ENCODE measurements at regions not wholly inside any gene's neighbourhood (a gene's known extent, or its start where the extent isn't known, plus 50 kb on each side); places are given as distances from the start of the nearest gene placed in this dataset.

- TF ChIP-seq, protein P1, sequence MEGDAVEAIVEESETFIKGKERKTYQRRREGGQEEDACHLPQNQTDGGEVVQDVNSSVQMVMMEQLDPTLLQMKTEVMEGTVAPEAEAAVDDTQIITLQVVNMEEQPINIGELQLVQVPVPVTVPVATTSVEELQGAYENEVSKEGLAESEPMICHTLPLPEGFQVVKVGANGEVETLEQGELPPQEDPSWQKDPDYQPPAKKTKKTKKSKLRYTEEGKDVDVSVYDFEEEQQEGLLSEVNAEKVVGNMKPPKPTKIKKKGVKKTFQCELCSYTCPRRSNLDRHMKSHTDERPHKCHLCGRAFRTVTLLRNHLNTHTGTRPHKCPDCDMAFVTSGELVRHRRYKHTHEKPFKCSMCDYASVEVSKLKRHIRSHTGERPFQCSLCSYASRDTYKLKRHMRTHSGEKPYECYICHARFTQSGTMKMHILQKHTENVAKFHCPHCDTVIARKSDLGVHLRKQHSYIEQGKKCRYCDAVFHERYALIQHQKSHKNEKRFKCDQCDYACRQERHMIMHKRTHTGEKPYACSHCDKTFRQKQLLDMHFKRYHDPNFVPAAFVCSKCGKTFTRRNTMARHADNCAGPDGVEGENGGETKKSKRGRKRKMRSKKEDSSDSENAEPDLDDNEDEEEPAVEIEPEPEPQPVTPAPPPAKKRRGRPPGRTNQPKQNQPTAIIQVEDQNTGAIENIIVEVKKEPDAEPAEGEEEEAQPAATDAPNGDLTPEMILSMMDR (conservative IDR thresholded peaks at IDR 0.05 in 1 of 2, IDR thresholded peaks at IDR 0.05 in 1 of 2; ENCODE audit: low read depth in 1 of 2, low read length in 2 of 2): no peak
- TF ChIP-seq EZH2 (IDR thresholded peaks at IDR 0.05; ENCODE audit: low read length, missing control alignments): no peak
These were observed 92.3 kb upstream of the SPATA31C2 start for GRCh38 chr9:88230612-88231011.

All from fibroblast of lung (primary cell).